ENCODE measurements at regions not wholly inside any gene's neighbourhood (a gene's known extent, or its start where the extent isn't known, plus 50 kb on each side); places are given as distances from the start of the nearest gene placed in this dataset.

DNA sequence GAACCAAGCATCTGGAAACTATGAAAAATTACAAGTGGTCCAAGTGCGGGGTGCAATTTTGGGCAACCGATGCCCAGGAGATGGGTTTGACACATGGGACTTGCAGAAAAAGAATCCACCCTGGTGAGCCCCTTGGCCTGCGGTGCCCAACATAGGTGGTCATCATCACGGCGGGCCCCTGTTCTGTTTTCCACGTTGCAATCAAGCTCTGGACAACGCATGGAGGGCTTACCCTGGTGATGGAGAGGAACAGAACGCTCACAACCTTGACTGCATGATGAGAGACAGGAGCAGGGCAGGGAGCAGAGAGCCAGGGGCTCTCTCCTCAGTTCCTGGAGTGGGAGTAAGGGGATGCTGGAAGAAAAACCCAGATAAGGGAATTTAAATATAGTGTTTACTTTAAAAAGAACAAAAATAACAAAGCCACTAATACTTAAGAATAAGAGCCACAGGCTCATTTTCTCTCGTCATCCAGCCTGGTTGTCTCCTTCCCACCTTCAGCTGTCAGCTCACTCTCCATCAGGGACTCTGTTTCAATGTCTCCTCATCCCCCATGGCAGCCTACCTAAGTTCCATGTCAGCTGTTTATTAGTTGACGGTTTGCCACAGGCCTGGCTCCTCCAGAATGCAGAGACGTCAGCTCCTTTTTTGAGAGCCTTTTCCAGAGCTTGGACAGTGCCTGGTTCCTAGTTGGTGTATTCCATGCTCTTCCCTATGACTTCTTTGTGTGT is 172.1 kb downstream of the GADD45G start:
- TF ChIP-seq CTCF (conservative IDR thresholded peaks at IDR 0.05 in 1 of 2, IDR thresholded peaks at IDR 0.05 in 1 of 2; ENCODE audit: extremely low read depth in 1 of 2, insufficient read depth in 1 of 2, low read depth in 1 of 2, low read length in 2 of 2): no peak
- TF ChIP-seq EZH2 (IDR thresholded peaks at IDR 0.05; ENCODE audit: borderline replicate concordance, low read length): no peak

All from mammary epithelial cell (primary cell).